ENCODE measurements at regions not wholly inside any gene's neighbourhood (a gene's known extent, or its start where the extent isn't known, plus 50 kb on each side); places are given as distances from the start of the nearest gene placed in this dataset.

DNA sequence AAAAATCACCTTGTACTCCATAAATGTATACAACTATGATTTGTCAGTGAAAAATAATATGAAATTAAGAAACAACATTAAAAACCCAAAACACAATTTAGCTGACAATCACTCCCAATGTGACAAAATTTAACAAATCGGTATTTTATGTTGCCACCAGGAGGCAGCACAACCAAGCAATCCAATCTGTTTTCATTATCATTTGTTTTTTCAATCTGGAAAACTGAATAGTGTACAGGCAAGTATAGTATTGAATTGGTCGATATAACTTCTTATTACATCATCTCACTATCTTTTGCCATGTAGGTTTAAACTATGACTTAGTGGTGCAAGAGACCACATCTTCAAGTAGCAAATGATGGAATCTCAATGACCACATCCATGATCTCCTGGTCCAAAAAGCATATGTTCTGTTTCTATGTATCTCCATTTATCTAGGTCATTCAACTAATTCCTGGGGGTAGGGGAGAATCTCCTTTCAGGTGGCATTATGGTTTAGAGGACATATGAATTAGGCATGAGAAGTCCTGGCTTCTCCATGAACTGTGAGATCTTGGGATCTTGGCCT lies 112.9 kb upstream of the AGA start:
- TF ChIP-seq EZH2 (IDR thresholded peaks at IDR 0.05) (no peak), POLR2AphosphoS5 (IDR thresholded peaks at IDR 0.05; ENCODE audit: borderline replicate concordance, low read depth, low read length) (no peak), FOXP2 (optimal IDR thresholded peaks at IDR 0.05; ENCODE audit: control extremely low read depth, extremely low read length, insufficient read depth) (no peak)
